DND-41 (cell line): ENCODE measurements at regions not wholly inside any gene's neighbourhood (a gene's known extent, or its start where the extent isn't known, plus 50 kb on each side); places are given as distances from the start of the nearest gene placed in this dataset.

ENCODE experiments used
- CTCF ChIP-seq: IDR thresholded peaks from 2 replicates; pipeline ENCODE4 v1.5.1; 2012; ENCODE audit warnings: borderline replicate concordance, low read length, moderate library complexity, mild to moderate bottlenecking; ENCODE audit not compliant: poor library complexity, severe bottlenecking; ENCODE audit errors: extremely low read depth
- EZH2 ChIP-seq: IDR thresholded peaks from 3 replicates; pipeline ENCODE4 v1.6.1; 2012; ENCODE audit warnings: borderline replicate concordance, low read depth, mild to moderate bottlenecking, moderate library complexity, low read length, inconsistent platforms; ENCODE audit not compliant: severe bottlenecking

GRCh38 chr5:133777951-133778350 is 165.6 kb upstream of the FSTL4 start:
- no peak for TF ChIP-seq CTCF
- no peak for TF ChIP-seq EZH2
